H1 (cell line): ENCODE measurements at regions not wholly inside any gene's neighbourhood (a gene's known extent, or its start where the extent isn't known, plus 50 kb on each side); places are given as distances from the start of the nearest gene placed in this dataset.

Experiments
- CHD7 ChIP-seq: fragments of 300-600 bp; sonication (generic); IDR thresholded peaks from 2 replicates; pipeline ENCODE4 v1.7.1; 2012; ENCODE audit warnings: low read length, moderate library complexity, mild to moderate bottlenecking, inconsistent platforms; ENCODE audit not compliant: insufficient replicate concordance

DNA sequence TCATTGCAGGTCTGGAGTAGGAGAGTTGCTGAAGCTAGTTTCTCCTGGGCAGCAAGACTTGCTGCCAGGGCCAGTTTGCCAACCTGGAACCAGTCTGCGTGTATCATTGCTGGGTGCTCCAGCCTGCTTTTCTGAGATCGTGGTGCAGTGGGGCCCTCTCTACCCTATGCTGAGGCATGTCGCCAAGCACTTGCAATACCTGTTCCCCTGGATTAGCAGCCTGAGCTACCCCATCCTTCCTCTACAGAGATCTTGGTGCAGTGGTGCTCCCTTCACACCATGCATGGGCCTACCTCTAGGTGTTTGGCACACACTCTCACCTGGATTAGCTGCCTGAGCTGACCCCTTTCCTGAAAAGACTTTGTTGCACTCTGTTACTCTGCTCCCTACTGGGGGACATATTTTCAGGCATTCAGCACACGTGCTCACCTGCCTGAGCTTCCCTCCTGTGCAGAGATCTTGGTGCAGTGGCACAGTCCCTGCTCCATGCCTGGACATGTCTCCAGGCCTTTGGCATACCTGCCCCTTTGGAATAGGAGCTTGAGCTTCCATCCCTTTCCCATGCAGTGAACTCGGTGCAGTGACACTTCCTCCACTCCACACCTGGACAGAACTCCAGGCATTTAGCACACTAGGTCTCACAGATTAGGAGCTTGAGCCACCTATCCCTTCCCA is 133.7 kb upstream of the CXCL13 start (continued):
- no peak for TF ChIP-seq CHD7
